ENCODE measurements at regions not wholly inside any gene's neighbourhood (a gene's known extent, or its start where the extent isn't known, plus 50 kb on each side); places are given as distances from the start of the nearest gene placed in this dataset.

DNA sequence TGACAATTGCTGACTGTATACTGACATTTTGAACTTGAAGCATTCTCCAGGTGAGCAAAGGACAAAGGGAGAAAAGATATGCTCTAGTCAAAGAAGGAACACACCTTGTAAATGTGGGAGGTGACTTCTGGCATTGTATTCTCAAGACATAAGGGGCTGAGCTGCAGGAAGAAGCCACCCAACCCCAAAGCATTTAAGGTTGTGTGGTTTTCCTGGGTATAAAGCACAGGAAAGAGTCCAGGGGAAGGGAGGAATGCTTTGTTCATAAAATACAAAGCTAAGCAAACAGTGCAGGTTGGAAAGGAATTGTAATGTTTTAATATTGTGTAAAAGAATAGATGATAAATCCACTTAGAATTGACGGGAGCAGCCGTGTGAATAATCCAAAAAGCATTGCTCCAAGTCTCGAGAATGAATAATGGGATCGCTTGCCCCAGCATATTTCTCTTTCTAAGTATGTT lies 102.4 kb upstream of the LRIG1 start:
- no peak for ATAC-seq

DNA sequence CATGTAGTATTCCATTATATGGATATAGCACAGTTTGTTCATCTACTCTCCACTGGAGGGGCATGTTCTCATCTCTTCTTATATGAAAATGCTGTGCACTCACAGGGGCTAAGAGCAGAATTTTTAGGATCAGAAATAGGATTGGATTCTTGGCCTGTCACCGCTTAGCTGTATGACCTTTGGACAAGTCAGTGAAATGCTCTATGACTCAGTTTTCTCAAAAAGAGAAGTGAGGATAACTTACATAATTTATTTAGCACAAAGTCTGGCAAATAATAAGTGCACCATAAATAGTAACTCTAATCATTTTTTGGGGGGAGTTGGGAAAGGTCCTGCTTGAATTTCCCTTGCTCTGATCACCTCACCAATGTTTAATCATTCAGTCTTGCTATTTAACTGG lies 103.7 kb upstream of the LRIG1 start:
- Histone ChIP-seq H3K4me1 (no peaks in the 10 kb centered on the region), H3K27me3 (no peaks in the 10 kb centered on the region), H3K4me3 (no peak overlapping the region), H3K36me3 (replicated peaks in 1 of 2; ENCODE audit: insufficient read depth in 1 of 2, low read depth in 2 of 2) (no peaks in the 10 kb centered on the region), H3K27ac (no peak overlapping the region), H3K9me3 (no peaks in the 10 kb centered on the region)
- intact Hi-C loops (cut with DNase I): no loop called here
- TF ChIP-seq, protein P1, sequence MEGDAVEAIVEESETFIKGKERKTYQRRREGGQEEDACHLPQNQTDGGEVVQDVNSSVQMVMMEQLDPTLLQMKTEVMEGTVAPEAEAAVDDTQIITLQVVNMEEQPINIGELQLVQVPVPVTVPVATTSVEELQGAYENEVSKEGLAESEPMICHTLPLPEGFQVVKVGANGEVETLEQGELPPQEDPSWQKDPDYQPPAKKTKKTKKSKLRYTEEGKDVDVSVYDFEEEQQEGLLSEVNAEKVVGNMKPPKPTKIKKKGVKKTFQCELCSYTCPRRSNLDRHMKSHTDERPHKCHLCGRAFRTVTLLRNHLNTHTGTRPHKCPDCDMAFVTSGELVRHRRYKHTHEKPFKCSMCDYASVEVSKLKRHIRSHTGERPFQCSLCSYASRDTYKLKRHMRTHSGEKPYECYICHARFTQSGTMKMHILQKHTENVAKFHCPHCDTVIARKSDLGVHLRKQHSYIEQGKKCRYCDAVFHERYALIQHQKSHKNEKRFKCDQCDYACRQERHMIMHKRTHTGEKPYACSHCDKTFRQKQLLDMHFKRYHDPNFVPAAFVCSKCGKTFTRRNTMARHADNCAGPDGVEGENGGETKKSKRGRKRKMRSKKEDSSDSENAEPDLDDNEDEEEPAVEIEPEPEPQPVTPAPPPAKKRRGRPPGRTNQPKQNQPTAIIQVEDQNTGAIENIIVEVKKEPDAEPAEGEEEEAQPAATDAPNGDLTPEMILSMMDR (IDR thresholded peaks at IDR 0.05): no peak
- no peak for TF ChIP-seq POLR2A (IDR thresholded peaks at IDR 0.05)
- 60 to 80% methylated on average over 1 of the region's 1 CpG for WGBS, 2 donors
- no peak for DNase-seq
- no peak for ATAC-seq

More for the DNA sequence above, 102.4 kb upstream of the LRIG1 start:
- H3K4me1 ChIP-seq: no peaks in the 10 kb centered on the region
- intact Hi-C loops (cut with DNase I): no loop called here
- WGBS, 2 donors: 61 to 68% methylated on average over 4 of the region's 4 CpGs
- TF ChIP-seq POLR2A (IDR thresholded peaks at IDR 0.05): no peak
- TF ChIP-seq, protein P1 (IDR thresholded peaks at IDR 0.05): no peak
- H3K27me3 ChIP-seq: no peaks in the 10 kb centered on the region
- H3K9me3 ChIP-seq: no peaks in the 10 kb centered on the region
- no peaks in the 10 kb centered on the region for H3K36me3 ChIP-seq (replicated peaks in 1 of 2; ENCODE audit: insufficient read depth in 1 of 2, low read depth in 2 of 2)
- no peak overlapping the region for H3K27ac ChIP-seq
- no peak overlapping the region for H3K4me3 ChIP-seq
- no peak for DNase-seq

DNA sequence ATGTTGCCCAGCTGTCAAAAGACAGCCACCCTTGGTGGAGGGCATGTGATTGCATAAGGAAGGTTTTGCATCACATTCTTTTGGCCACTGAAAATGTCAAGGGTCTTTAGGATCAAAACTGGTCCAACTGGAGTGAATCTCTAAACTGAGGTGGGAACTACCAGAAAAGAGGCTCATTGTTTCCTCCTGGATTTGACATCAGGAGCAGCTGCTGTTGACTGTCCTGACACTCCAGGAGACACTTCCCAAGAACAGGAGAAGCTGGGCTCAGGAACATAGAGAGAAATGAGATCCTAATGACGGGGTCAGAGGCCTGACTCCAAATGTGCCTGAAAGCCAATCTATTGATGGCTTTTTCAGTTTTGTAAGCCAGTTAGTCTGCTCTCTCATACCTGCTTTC lies 105.3 kb upstream of the LRIG1 start:
- TF ChIP-seq, protein P1 (IDR thresholded peaks at IDR 0.05): no peak
- no peak for TF ChIP-seq POLR2A (IDR thresholded peaks at IDR 0.05)
- ATAC-seq: no peak
- Histone ChIP-seq H3K36me3 (replicated peaks in 1 of 2; ENCODE audit: insufficient read depth in 1 of 2, low read depth in 2 of 2) (no peaks in the 10 kb centered on the region), H3K9me3 (no peaks in the 10 kb centered on the region), H3K27me3 (no peaks in the 10 kb centered on the region), H3K4me1 (no peaks in the 10 kb centered on the region), H3K4me3 (no peak overlapping the region), H3K27ac (no peak overlapping the region)
- 93 to 100% methylated on average over 1 of the region's 1 CpG for WGBS, 2 donors
- intact Hi-C loops (cut with DNase I): no loop called here
- DNase-seq: no peak

DNA sequence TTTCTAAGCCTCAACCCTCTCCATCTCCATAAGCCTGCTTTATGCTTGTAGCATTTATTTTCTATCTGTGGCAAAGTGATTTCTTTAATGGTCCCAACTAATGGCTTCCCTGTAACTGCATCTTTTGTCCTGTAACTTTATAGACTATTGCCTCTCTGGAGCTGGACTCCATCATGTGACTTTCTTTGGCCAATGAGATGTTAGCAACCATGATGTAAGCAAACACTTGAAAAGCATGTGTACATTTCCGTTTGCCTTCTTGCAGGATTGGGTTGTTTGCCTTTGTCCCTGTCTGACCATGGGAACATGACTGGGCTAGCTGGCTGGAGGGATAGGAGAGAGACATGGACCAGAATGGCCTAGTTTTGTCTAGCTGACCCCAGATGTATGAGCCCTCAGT lies 106.0 kb upstream of the LRIG1 start:
- Histone ChIP-seq H3K27me3 (no peaks in the 10 kb centered on the region), H3K36me3 (replicated peaks in 1 of 2; ENCODE audit: insufficient read depth in 1 of 2, low read depth in 2 of 2) (no peaks in the 10 kb centered on the region), H3K4me3 (no peak overlapping the region), H3K9me3 (no peaks in the 10 kb centered on the region), H3K27ac (no peak overlapping the region), H3K4me1 (no peaks in the 10 kb centered on the region)
- ATAC-seq: no peak
- WGBS, 2 donors: 45 to 64% methylated on average over 1 of the region's 1 CpG
- intact Hi-C loops (cut with DNase I): no loop called here
- no peak for DNase-seq
- TF ChIP-seq, protein P1 (IDR thresholded peaks at IDR 0.05): no peak
- TF ChIP-seq POLR2A (IDR thresholded peaks at IDR 0.05): no peak
